ENCODE measurements at regions not wholly inside any gene's neighbourhood (a gene's known extent, or its start where the extent isn't known, plus 50 kb on each side); places are given as distances from the start of the nearest gene placed in this dataset.
"Not testable (repeated sequence)": the region's sequence is repeated elsewhere in the genome, so short reads cannot be mapped to it uniquely, and the experiment has no call there.

DNA sequence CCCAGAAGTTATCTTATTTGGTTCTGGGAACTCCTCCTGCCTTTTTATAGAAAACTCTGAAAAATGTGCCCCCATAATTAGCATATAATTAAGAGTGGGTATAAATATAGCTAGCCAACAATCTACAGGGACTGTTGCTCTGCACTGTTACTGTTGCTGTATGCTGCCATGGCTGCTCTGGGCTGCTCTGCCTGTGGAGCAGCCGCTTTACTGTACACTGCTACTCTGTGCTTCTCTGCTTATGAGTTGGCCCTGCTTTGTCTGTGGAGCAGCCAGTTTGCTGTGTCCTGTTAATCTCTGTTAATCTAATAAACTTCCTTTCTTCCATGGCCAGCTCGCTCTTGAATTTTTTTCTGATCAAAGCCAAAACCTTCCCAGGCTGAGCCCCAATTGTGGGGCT is 2244.0 kb upstream of the ACO1 start:
- DNase-seq (ENCODE audit: low read depth), result no peak

GRCh38 chr9:30160570-30160969 is 2223.9 kb upstream of the ACO1 start:
- no peak for DNase-seq (ENCODE audit: low read depth)

- DNase-seq (ENCODE audit: low read depth), result no peak
Observed at GRCh38 chr9:30172206-30172605, 2212.2 kb upstream of the ACO1 start.

DNA sequence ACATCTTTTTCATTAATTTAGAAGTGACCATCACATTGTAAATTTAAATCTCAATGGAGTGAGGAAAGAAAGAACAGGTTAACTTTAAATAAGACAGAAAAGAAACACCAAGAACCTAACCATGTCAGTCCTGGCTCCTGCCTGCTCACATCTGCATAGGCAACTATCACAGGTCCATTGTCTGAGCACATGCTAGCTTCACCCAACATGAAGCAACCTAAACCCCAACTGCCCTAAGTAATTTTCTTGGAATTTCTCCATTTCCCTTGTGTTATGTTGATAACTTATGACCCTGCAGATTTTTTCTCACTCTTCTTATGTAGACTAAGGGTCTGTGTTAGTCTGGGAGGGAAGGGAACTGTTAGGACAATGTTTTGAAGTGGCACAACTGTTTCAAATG is 2205.8 kb upstream of the ACO1 start:
- DNase-seq (ENCODE audit: low read depth), result no peak

GRCh38 chr9:30193421-30193820 is 2191.0 kb upstream of the ACO1 start:
- DNase-seq (ENCODE audit: low read depth), result no peak

- no peak for DNase-seq (ENCODE audit: low read depth)
Observed at GRCh38 chr9:30196941-30197340, 2187.5 kb upstream of the ACO1 start.

GRCh38 chr9:30197453-30197852 is 2187.0 kb upstream of the ACO1 start:
- DNase-seq (ENCODE audit: low read depth), result no peak

GRCh38 chr9:30197954-30198353 is 2186.5 kb upstream of the ACO1 start:
- no peak for DNase-seq (ENCODE audit: low read depth)

DNA sequence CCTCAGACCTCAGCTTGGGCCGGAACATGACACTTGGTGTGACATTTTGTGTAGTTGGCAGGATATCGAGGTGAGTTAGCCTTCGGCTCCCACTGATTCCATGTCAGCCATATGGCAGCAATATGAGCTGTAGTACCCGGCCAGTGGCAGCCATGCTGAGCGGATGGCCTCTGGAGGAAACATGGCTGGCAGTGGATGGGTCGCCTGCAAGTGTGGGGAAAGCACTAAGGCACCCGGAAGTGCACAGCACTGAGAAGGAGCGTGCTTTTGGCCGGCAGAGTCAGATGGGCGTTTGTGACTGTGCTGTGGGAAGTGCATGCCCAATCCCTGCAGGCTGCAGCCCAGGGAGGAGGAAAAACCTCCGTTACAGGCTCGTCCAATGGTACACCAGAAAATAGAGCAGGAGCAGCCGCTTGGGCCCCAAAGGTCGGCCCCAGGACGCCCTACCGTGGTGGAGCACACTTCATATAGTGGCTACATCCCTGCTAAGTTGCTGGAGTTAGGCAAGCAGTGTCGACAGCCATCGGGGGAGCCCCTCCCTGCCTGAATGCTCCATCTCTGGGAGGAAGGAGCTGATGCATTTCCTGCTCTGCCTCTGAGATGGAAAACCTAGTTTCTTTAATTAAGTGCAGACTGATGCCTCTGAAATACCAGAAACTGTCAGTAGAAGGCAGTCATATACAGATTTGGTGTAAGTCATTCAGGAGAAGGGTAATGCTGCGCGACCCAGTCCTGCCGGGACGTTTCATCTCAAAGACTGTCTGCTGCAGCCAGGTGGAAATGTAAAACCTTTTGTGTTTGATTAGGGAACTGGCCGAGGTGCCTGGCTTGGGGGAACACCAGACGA is 2185.8 kb upstream of the ACO1 start:
- no peak for DNase-seq (ENCODE audit: low read depth)

DNA sequence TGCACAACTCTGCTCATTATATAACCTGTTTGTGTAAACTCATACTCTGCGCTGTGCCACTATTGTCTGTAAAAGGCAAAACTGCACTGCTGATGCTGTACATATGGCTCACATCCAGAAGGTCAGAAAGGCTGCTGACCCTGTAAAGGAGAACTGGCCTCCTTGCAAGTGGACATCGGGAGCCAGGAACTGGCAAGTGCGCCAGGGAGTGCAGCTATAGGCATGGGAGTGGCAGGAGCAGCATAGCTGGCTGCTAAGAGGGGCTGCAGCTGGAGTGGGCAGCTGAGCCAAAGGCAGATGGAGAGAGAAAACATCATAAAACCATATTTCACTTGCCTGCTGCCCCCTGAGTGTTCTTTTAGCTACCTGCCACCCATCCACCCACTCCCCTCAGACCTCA is 2183.4 kb upstream of the ACO1 start:
- DNase-seq (ENCODE audit: low read depth), result no peak

GRCh38 chr9:30235068-30235467 is 2149.4 kb upstream of the ACO1 start:
- DNase-seq (ENCODE audit: low read depth), result no peak

DNA sequence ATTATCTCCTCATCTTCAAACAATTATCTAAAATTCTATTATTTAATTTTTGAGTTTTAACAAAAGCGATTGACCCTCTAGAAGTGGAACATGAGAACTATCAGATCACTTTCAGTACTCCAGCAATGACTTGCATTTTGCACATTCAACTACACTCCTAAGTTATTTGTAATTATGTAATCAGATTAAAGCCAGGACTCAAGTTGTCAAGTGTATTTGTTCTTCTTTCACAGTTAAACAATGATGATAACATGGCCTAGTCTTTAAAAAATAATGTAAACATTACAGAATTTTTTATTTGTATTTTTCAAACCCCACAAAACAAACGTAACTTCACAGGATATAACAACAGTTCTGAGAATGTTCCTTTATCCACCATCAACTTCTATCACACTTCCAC is 2148.9 kb upstream of the ACO1 start:
- DNase-seq (ENCODE audit: low read depth), result no peak

GRCh38 chr9:30239878-30240277 is 2144.6 kb upstream of the ACO1 start:
- no peak for DNase-seq (ENCODE audit: low read depth)

- no peak for DNase-seq (ENCODE audit: low read depth)
Observed at GRCh38 chr9:30243467-30243866, 2141.0 kb upstream of the ACO1 start.

DNA sequence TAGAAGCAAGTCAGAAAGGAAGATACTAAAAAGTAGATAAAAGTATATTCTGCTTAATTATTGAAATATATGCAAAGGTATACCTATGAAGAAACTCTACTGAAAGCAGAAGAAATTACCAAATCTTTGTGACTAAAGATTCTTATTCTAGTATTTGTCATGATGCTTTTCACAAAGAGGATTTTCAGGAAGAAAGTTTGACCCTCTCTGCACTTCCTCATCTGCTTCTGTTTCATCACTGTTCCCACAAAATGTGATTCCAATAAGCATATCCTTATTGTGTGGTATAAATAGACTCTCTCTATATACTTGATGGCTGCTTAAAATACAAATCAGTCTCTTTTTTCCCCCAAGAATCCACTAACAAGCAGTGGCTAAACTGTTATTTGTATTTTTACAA is 2139.6 kb upstream of the ACO1 start:
- no peak for DNase-seq (ENCODE audit: low read depth)

- DNase-seq (ENCODE audit: low read depth), result no peak
Observed at GRCh38 chr9:30250872-30251271, 2133.6 kb upstream of the ACO1 start.

DNA sequence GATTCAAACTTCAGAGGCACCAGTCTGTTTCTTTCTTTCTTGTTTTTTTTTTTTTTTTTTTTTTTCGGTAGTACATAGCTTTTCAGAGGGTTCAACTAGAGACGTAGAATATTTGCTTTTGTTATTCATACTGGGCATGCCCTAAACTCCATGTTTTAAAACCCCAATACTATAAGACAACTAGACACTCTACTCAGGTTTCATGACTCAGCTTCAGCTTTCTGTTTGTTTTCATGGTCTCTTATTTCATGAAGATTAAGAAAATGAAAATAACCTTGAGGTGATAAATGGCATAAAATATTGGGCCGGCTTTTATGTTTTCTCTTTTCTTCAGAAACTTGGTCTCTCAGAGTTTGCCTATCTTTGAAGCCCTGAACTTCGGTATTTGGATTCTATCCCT is 2126.3 kb upstream of the ACO1 start:
- DNase-seq (ENCODE audit: low read depth), result no peak

DNA sequence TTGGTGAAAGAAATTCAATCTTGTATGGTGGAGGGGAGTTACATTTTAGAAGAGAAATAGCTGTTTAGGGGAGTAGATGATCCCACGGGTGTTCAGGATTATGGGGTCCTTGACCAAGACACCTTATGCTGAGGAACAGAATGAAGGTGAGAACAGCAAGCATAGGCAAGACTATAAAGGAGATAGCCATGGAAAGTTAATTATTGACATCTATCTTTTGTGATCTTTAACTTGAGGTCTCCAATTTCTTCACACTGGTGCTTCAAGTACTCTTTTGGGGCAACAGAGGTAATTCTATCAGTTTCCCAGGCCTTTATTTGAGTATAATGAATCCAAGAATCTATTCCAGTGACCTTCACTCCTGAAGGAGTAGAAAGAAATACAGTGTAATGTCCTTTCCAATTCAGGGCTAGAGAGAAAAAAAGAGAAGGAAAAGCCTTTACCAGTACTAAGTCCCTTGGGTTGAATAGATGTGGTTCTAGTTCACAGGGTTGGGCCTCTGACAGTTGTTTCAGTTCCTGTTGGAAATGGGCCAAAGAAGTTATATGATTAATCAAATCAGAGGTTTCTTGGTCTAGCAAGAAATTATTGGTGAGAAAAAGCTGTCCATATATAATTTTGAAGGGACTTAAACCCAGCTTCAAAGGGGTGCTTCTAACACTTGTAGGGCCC is 2104.1 kb upstream of the ACO1 start:
- DNase-seq (ENCODE audit: low read depth), result no peak

- DNase-seq (ENCODE audit: low read depth), result no peak
Observed at GRCh38 chr9:30289435-30289834, 2095.0 kb upstream of the ACO1 start.

DNA sequence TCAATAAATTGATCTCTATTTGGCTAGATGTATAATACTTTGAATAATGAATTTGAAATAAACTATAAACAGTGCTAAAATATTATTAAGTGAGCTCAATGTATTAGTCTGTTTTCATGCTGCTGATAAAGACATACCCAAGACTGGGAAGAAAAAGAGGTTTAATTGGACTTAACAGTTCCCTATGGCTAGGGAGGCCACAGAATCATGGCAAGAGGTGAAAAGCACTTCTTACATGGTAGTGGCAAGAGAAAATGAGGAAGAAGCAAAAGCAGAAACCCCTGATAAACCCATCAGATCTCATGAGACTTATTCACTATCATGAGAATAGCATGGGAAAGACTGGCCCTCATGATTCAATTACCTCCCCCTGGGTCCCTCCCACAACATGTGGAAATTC is 2092.4 kb upstream of the ACO1 start:
- not testable (repeated sequence) for DNase-seq (ENCODE audit: low read depth)

DNA sequence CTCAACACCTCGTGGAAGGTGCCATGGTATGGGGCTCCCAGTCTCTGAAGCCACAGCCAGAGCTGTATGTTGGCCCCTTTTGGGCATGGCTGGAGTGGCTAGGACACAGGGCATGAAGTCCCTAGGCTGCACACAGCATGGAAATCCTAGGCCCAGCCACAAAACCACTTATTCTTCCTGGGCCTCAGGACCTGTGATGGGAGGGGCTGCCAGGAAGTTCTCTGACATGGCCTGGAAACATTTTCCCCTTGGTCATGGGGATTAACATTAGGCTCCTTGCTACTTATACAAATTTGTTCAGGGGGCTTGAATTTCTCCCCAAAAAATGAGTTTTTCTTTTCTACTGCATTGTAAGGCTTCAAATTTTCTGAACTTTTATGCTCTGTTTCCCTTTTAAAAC is 2091.2 kb upstream of the ACO1 start:
- no peak for DNase-seq (ENCODE audit: low read depth)

DNA sequence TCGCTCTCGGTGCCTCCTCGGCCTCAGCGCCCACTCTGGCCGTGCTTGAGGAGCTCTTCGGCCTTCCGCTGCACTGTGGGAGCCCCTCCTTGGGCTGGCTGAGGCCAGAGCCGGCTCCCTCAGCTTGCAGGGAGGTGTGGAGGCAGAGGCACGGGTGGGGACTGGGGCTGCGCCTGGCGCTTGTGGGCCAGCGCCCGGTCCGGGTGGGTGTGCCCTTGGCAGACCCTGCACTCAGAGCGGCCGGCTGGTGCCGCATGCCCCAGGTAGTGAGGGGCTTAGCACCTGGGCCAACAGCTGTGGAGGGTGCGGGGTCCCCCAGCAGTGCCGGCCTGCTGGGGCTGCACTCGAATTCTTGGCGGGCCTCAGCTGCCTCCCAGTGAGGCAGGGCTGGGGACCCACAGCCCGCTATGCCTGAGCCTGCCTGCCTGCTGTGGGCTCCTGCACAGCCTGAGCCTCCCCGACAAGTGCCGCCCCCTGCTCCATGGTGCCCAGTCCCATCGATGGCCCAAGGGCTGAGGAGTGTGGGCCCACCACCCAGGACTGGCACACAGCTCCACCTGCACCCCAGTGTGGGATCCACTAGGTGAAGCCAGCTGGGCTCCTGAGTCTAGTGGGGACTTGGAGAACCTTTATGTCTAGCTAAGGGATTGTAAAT is 2085.2 kb upstream of the ACO1 start:
- DNase-seq (ENCODE audit: low read depth), result no peak

DNA sequence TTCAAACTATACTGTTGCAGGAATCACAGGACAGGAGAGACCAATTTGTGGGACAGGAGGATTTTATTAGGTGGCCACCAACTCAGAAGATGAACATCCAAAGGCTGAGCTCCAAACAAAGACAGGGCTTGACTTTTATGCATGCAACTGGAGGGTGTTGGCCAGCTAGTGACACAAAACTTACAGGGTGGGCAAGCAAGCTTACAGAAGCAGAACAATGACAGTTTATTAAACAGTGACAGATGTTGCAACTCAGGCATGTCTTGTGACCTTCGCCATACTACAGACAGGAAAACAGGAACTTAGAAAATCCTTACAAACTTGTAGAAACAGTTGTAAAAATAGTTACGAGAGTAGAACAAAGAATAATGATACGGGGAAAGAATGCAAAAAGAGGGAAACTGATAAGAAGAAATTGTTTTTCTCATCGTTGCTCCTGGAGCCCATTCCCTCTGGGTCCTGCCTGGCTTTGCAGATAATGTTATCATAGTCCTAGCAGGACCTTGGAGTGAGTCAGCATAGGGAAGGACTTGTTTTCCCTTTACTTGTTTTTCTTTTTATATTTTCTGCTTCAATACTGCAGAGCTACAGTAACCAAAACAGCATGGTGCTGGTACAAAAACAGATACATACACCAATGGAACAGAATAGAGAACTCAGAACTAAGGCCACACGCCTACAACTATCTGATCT is 2083.0 kb upstream of the ACO1 start:
- DNase-seq (ENCODE audit: low read depth), result no peak
